ENCODE measurements at regions not wholly inside any gene's neighbourhood (a gene's known extent, or its start where the extent isn't known, plus 50 kb on each side); places are given as distances from the start of the nearest gene placed in this dataset.

- TF ChIP-seq CTCF (IDR thresholded peaks at IDR 0.05) (no peak), EZH2phosphoT487 (IDR thresholded peaks at IDR 0.05) (no peak), EZH2 (IDR thresholded peaks at IDR 0.05) (no peak)
- H3K9ac ChIP-seq = no peak overlapping the region
- Mint-ChIP-seq H3K27ac (no peak overlapping the region), H3K4me3 (no peak overlapping the region), H3K27me3 (ENCODE audit: insufficient read depth, low read depth) (no peaks in the 10 kb centered on the region), H3K4me1 (no peaks in the 10 kb centered on the region), H3K9me3 (peaks cover 7% of the 10 kb centered on the region), H3K36me3 (no peaks in the 10 kb centered on the region)
- no peaks in the 10 kb centered on the region for H3K4me1 ChIP-seq
- H4K20me1 ChIP-seq (ENCODE audit: low read depth) = no peaks in the 10 kb centered on the region
- DNase-seq (ENCODE audit: low spot score) = no peak
- H2AFZ ChIP-seq (replicated peaks) = no peak overlapping the region
- H3K36me3 ChIP-seq = no peaks in the 10 kb centered on the region
- H3K79me2 ChIP-seq (ENCODE audit: low read depth) = no peaks in the 10 kb centered on the region
- no peak overlapping the region for H3K27ac ChIP-seq
- H3K4me2 ChIP-seq = no peak overlapping the region
- H3K27me3 ChIP-seq = no peaks in the 10 kb centered on the region
- no peaks in the 10 kb centered on the region for H3K9me3 ChIP-seq (ENCODE audit: low read depth)
- no peak overlapping the region for H3K4me3 ChIP-seq
- no peaks in the 10 kb centered on the region for H3F3A ChIP-seq (ENCODE audit: low read depth)
Measured at GRCh38 chr12:83759906-83760305, 1073.2 kb downstream of the TMTC2 start.

- H3K27ac Mint-ChIP-seq = no peak overlapping the region
Measured at GRCh38 chr12:83758888-83759631, 1072.4 kb downstream of the TMTC2 start.

DNA sequence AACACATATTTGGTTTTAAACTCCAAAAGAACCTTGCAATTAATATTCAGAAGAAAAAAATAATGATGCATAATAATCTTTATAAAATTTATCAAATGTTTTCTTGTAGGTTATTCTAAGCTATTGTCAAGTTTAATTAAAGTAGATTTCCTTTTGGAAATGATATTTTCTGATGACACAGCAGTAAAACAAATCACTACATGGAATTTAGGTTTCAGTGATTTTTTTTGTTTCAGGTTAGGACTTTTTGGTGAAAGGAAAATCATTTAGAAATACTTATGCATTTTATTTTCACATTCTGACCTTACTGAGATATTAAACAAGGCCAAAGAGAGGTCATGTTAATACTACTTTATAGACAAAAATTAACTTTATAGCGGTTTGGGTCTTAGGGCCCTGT is 1067.2 kb downstream of the TMTC2 start:
- Mint-ChIP-seq H3K9me3 (no peaks in the 10 kb centered on the region), H3K36me3 (no peaks in the 10 kb centered on the region), H3K4me3 (no peak overlapping the region), H3K4me1 (no peaks in the 10 kb centered on the region), H3K27me3 (ENCODE audit: insufficient read depth, low read depth) (no peaks in the 10 kb centered on the region), H3K27ac (no peak overlapping the region)
- H4K20me1 ChIP-seq (ENCODE audit: low read depth) = no peaks in the 10 kb centered on the region
- no peaks in the 10 kb centered on the region for H3K79me2 ChIP-seq (ENCODE audit: low read depth)
- no peak overlapping the region for H2AFZ ChIP-seq (replicated peaks)
- H3K4me3 ChIP-seq = no peak overlapping the region
- no peaks in the 10 kb centered on the region for H3K9me3 ChIP-seq (ENCODE audit: low read depth)
- H3K4me2 ChIP-seq = no peak overlapping the region
- no peak for TF ChIP-seq EZH2phosphoT487 (IDR thresholded peaks at IDR 0.05)
- no peak for TF ChIP-seq CTCF (IDR thresholded peaks at IDR 0.05)
- TF ChIP-seq EZH2 (IDR thresholded peaks at IDR 0.05) = no peak
- H3K36me3 ChIP-seq = no peaks in the 10 kb centered on the region
- no peak overlapping the region for H3K27ac ChIP-seq
- no peaks in the 10 kb centered on the region for H3F3A ChIP-seq (ENCODE audit: low read depth)
- H3K4me1 ChIP-seq = no peaks in the 10 kb centered on the region
- H3K27me3 ChIP-seq = no peaks in the 10 kb centered on the region
- DNase-seq (ENCODE audit: low spot score) = no peak
- no peak overlapping the region for H3K9ac ChIP-seq

More at GRCh38 chr12:83758888-83759631, 1072.4 kb downstream of the TMTC2 start:
- no peak overlapping the region for H3K4me3 ChIP-seq
- H3K79me2 ChIP-seq (ENCODE audit: low read depth) = no peaks in the 10 kb centered on the region
- no peak overlapping the region for H2AFZ ChIP-seq (replicated peaks)
- H3K9ac ChIP-seq = no peak overlapping the region
- no peaks in the 10 kb centered on the region for H3K36me3 ChIP-seq
- H3K27me3 ChIP-seq = no peaks in the 10 kb centered on the region
- DNase-seq (ENCODE audit: low spot score) = no peak
- no peak overlapping the region for H3K4me2 ChIP-seq
- H3K4me1 Mint-ChIP-seq = no peaks in the 10 kb centered on the region
- H3K9me3 Mint-ChIP-seq = peaks cover 7% of the 10 kb centered on the region
- H3K4me1 ChIP-seq = no peaks in the 10 kb centered on the region
- no peak for TF ChIP-seq CTCF (IDR thresholded peaks at IDR 0.05)
- no peak for TF ChIP-seq EZH2phosphoT487 (IDR thresholded peaks at IDR 0.05)
- TF ChIP-seq EZH2 (IDR thresholded peaks at IDR 0.05) = no peak
- H3F3A ChIP-seq (ENCODE audit: low read depth) = no peaks in the 10 kb centered on the region
- H4K20me1 ChIP-seq (ENCODE audit: low read depth) = no peaks in the 10 kb centered on the region
- no peaks in the 10 kb centered on the region for H3K27me3 Mint-ChIP-seq (ENCODE audit: insufficient read depth, low read depth)
- H3K9me3 ChIP-seq (ENCODE audit: low read depth) = no peaks in the 10 kb centered on the region
- H3K36me3 Mint-ChIP-seq = no peaks in the 10 kb centered on the region
- H3K27ac ChIP-seq = no peak overlapping the region
- H3K4me3 Mint-ChIP-seq = no peak overlapping the region

Measured in neural progenitor cell (in vitro differentiated cells).